ENCODE measurements at regions not wholly inside any gene's neighbourhood (a gene's known extent, or its start where the extent isn't known, plus 50 kb on each side); places are given as distances from the start of the nearest gene placed in this dataset.

DNA sequence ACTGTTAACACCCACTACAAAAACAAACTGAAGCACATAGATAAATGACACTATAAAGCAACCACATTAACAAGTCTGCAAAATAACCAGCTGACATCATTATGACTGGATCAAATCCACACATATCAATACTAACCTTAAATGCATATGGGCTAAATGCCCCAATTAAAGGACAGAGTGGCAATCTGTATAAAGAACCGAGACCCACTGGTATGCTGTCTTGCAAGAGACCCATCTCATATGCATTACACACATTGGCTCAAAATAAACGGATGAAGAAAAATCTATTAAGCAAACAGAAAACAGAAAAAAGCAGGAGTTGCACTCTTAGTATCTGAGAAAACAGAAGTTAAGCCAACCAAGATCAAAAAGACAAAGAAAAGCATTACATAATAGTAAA is 1375.4 kb downstream of the ZPLD1 start:
- H3K27me3 Mint-ChIP-seq (ENCODE audit: insufficient read depth, unreplicated experiment): no peaks in the 10 kb centered on the region
- POLR2A ChIA-PET: no interaction called here
- no peak overlapping the region for H3K27ac Mint-ChIP-seq (ENCODE audit: unreplicated experiment)
- no peaks in the 10 kb centered on the region for H3K4me1 Mint-ChIP-seq (ENCODE audit: low read depth, unreplicated experiment)
- H3K4me3 Mint-ChIP-seq (ENCODE audit: unreplicated experiment): no peak overlapping the region
- TF ChIP-seq, protein P1, sequence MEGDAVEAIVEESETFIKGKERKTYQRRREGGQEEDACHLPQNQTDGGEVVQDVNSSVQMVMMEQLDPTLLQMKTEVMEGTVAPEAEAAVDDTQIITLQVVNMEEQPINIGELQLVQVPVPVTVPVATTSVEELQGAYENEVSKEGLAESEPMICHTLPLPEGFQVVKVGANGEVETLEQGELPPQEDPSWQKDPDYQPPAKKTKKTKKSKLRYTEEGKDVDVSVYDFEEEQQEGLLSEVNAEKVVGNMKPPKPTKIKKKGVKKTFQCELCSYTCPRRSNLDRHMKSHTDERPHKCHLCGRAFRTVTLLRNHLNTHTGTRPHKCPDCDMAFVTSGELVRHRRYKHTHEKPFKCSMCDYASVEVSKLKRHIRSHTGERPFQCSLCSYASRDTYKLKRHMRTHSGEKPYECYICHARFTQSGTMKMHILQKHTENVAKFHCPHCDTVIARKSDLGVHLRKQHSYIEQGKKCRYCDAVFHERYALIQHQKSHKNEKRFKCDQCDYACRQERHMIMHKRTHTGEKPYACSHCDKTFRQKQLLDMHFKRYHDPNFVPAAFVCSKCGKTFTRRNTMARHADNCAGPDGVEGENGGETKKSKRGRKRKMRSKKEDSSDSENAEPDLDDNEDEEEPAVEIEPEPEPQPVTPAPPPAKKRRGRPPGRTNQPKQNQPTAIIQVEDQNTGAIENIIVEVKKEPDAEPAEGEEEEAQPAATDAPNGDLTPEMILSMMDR (IDR thresholded peaks at IDR 0.05; ENCODE audit: insufficient read depth in 1 of 2, low read depth in 1 of 2, low read length in 1 of 2, severe bottlenecking in 1 of 2, unreplicated experiment in 1 of 2): no peak
- Histone ChIP-seq H3K36me3 (ENCODE audit: control insufficient read depth, insufficient read depth, low read length) (no peaks in the 10 kb centered on the region), H3K4me1 (no peaks in the 10 kb centered on the region), H3K9me3 (no peaks in the 10 kb centered on the region), H3K27me3 (replicated peaks; ENCODE audit: control insufficient read depth, insufficient read depth, low read length) (no peaks in the 10 kb centered on the region), H3K4me3 (ENCODE audit: low read depth, low read length) (no peak overlapping the region)
- no peaks in the 10 kb centered on the region for H3K9me3 Mint-ChIP-seq (ENCODE audit: unreplicated experiment)
- CTCF ChIA-PET: no interaction called here
- DNase-seq: no peak
- H3K36me3 Mint-ChIP-seq (ENCODE audit: insufficient read depth, unreplicated experiment): no peaks in the 10 kb centered on the region
- no TSS peak for BruUV-seq (replicated peaks)
- intact Hi-C loops (cut with micrococcal nuclease; ENCODE audit: unreplicated experiment): no loop called here

DNA sequence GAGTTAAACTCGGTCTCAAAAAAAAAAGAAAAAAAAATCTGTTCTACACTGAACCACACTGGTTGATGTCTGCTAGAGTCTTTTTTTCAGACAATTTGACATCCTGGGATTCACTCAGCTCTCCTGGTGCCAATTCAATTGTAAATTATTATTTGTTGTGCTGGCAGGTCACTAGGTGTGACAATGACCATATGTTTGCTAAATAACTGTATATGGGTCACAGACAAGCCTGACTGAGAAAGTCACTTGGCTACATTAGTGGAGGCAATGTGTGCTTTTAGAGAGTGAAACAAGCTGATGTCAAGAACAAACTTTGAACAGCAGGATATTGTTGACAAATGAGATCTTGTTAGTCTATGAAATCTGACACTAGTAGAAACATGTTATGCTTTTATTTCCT is 1379.1 kb downstream of the ZPLD1 start:
- Histone ChIP-seq H3K4me1 (no peaks in the 10 kb centered on the region), H3K9me3 (no peaks in the 10 kb centered on the region), H3K36me3 (ENCODE audit: control insufficient read depth, insufficient read depth, low read length) (no peaks in the 10 kb centered on the region), H3K4me3 (ENCODE audit: low read depth, low read length) (no peak overlapping the region), H3K27me3 (replicated peaks; ENCODE audit: control insufficient read depth, insufficient read depth, low read length) (no peaks in the 10 kb centered on the region)
- intact Hi-C loops (cut with micrococcal nuclease; ENCODE audit: unreplicated experiment): no loop called here
- no peak overlapping the region for H3K27ac Mint-ChIP-seq (ENCODE audit: unreplicated experiment)
- ChIA-PET CTCF (no interaction called here), POLR2A (no interaction called here)
- BruUV-seq (replicated peaks): no TSS peak
- H3K27me3 Mint-ChIP-seq (ENCODE audit: insufficient read depth, unreplicated experiment): peaks cover 3% of the 10 kb centered on the region
- H3K9me3 Mint-ChIP-seq (ENCODE audit: unreplicated experiment): no peaks in the 10 kb centered on the region
- no peaks in the 10 kb centered on the region for H3K4me1 Mint-ChIP-seq (ENCODE audit: low read depth, unreplicated experiment)
- no peak for DNase-seq
- TF ChIP-seq, protein P1 (IDR thresholded peaks at IDR 0.05; ENCODE audit: insufficient read depth in 1 of 2, low read depth in 1 of 2, low read length in 1 of 2, severe bottlenecking in 1 of 2, unreplicated experiment in 1 of 2): no peak
- H3K36me3 Mint-ChIP-seq (ENCODE audit: insufficient read depth, unreplicated experiment): no peaks in the 10 kb centered on the region
- H3K4me3 Mint-ChIP-seq (ENCODE audit: unreplicated experiment): no peak overlapping the region

DNA sequence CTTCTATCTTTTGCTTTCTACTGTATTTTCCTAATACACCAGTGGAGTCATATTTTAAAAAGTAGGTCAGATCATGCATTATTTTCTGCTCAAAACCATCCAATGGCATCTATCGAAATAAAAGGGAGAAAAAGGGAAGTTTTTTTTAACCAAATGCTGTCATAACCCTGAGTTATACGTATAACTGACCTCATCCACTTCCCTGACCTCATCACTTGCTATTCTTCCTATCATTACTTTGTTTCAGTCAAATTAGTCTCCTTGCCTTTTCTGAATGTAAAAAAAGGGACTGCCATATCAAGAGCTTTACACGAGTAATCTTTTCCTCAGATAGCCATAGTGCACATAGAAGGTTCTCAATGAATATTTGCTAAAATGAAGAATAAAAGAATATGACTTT is 1383.6 kb downstream of the ZPLD1 start:
- ChIA-PET POLR2A (no interaction called here), CTCF (no interaction called here)
- H3K36me3 ChIP-seq (ENCODE audit: control insufficient read depth, insufficient read depth, low read length): no peaks in the 10 kb centered on the region
- Mint-ChIP-seq H3K27ac (ENCODE audit: unreplicated experiment) (no peak overlapping the region), H3K27me3 (ENCODE audit: insufficient read depth, unreplicated experiment) (peaks cover 3% of the 10 kb centered on the region), H3K36me3 (ENCODE audit: insufficient read depth, unreplicated experiment) (no peaks in the 10 kb centered on the region), H3K4me1 (ENCODE audit: low read depth, unreplicated experiment) (no peaks in the 10 kb centered on the region), H3K9me3 (ENCODE audit: unreplicated experiment) (no peaks in the 10 kb centered on the region), H3K4me3 (ENCODE audit: unreplicated experiment) (no peak overlapping the region)
- intact Hi-C loops (cut with micrococcal nuclease; ENCODE audit: unreplicated experiment): no loop called here
- H3K27me3 ChIP-seq (replicated peaks; ENCODE audit: control insufficient read depth, insufficient read depth, low read length): no peaks in the 10 kb centered on the region
- H3K9me3 ChIP-seq: no peaks in the 10 kb centered on the region
- DNase-seq: no peak
- BruUV-seq (replicated peaks): no TSS peak
- no peaks in the 10 kb centered on the region for H3K4me1 ChIP-seq
- TF ChIP-seq, protein P1 (IDR thresholded peaks at IDR 0.05; ENCODE audit: insufficient read depth in 1 of 2, low read depth in 1 of 2, low read length in 1 of 2, severe bottlenecking in 1 of 2, unreplicated experiment in 1 of 2): no peak
- no peak overlapping the region for H3K4me3 ChIP-seq (ENCODE audit: low read depth, low read length)

Data from Caco-2 (cell line).